Endothelial cell of umbilical vein (primary cell): ENCODE measurements at regions not wholly inside any gene's neighbourhood (a gene's known extent, or its start where the extent isn't known, plus 50 kb on each side); places are given as distances from the start of the nearest gene placed in this dataset.

ENCODE experiments used
- BruUV-seq: library from RNA; stranded (reverse); fragments of 400-500 nt; replicated peaks from 2 replicates; lab custom pipeline; 2021; lab: Mats Ljungman, UMichigan
- CTCF ChIA-PET: fragments of 300-600, 350-600 bp; sonication (Branson Sonifier 250); formaldehyde crosslinking; loops from one replicate; lab custom pipeline; 2021; ENCODE audit warnings: antibody characterized with exemption, inconsistent platforms; lab: Charles Lee
- POLR2A ChIA-PET: fragments of 300-600, 350-600 bp; sonication (Branson Sonifier 250); formaldehyde crosslinking; loops from one replicate; lab custom pipeline; 2021; ENCODE audit warnings: antibody characterized with exemption, inconsistent platforms; lab: Charles Lee
- DNase-seq: peaks from one replicate; pipeline ENCODE4 v3.0.0-alpha.2; 2011; ENCODE audit warnings: low read depth, low spot score
- FAIRE-seq: peaks from 2 replicates; lab custom pipeline; 2011; peaks lifted over from hg19 to GRCh38; lab: Jason Lieb, UNC
- H2AFZ ChIP-seq: 2 replicates; pipeline ENCODE4 v1.6.0; 2012; ENCODE audit warnings: low read depth, low read length, control low read depth, inconsistent platforms
- H3K27ac ChIP-seq: 2 replicates; pipeline ENCODE4 v1.5.1; 2011; ENCODE audit warnings: low read depth, mild to moderate bottlenecking, control low read depth, low read length, moderate library complexity; ENCODE audit not compliant: insufficient read depth
- H3K27me3 ChIP-seq, 2 experiments: 2 replicates each; pipeline versions ENCODE4 v1.6.0 to v1.6.1; 2011; ENCODE audit warnings: low read length in 2 of 2, mixed read lengths in 1 of 2; ENCODE audit not compliant: control insufficient read depth in 2 of 2, insufficient read depth in 2 of 2
- H3K36me3 ChIP-seq, 2 experiments: 2 replicates in 1 of 2; 3 replicates in 1 of 2; pipeline ENCODE4 v1.5.1; 2011; ENCODE audit warnings: low read length in 2 of 2, mild to moderate bottlenecking in 1 of 2, moderate library complexity in 1 of 2; ENCODE audit not compliant: control insufficient read depth in 2 of 2, insufficient read depth in 2 of 2; ENCODE audit errors: extremely low read depth in 1 of 2
- H3K4me1 ChIP-seq: 3 replicates; pipeline ENCODE4 v1.5.1; 2011; ENCODE audit warnings: mild to moderate bottlenecking, low read length; ENCODE audit not compliant: control insufficient read depth, insufficient read depth; ENCODE audit errors: extremely low read depth
- H3K4me2 ChIP-seq: 2 replicates; pipeline ENCODE4 v1.6.1; 2011; ENCODE audit warnings: low read length, control low read depth, mixed read lengths; ENCODE audit not compliant: insufficient read depth
- H3K4me3 ChIP-seq, 3 experiments: fragments of 200-600 bp in 1 of 3; sonication (generic), shearing (Covaris generic) in 1 of 3; replicated peaks in 1 of 3; 2 replicates each; pipeline ENCODE4 v1.5.1; 2011 to 2016; ENCODE audit warnings: control low read depth in 3 of 3, low read length in 3 of 3, mild to moderate bottlenecking in 2 of 3, inconsistent platforms in 1 of 3, low read depth in 1 of 3, moderate library complexity in 1 of 3; ENCODE audit not compliant: insufficient read depth in 1 of 3
- H3K79me2 ChIP-seq: 2 replicates; pipeline ENCODE4 v1.6.0; 2012; ENCODE audit warnings: low read length, inconsistent platforms; ENCODE audit not compliant: control insufficient read depth, insufficient read depth
- H3K9ac ChIP-seq: replicated peaks from 2 replicates; pipeline ENCODE3; 2011; ENCODE audit warnings: low read length, control low read depth; ENCODE audit not compliant: insufficient read depth; ENCODE audit errors: extremely low read depth
- H3K9me1 ChIP-seq: replicated peaks from 3 replicates; pipeline ENCODE4 v1.6.0; 2011; ENCODE audit warnings: mild to moderate bottlenecking, low read length; ENCODE audit not compliant: control insufficient read depth, insufficient read depth; ENCODE audit errors: extremely low read depth
- H3K9me3 ChIP-seq: replicated peaks from 2 replicates; pipeline ENCODE4 v1.5.1; 2012; ENCODE audit warnings: low read length, inconsistent platforms; ENCODE audit not compliant: control insufficient read depth, insufficient read depth
- H4K20me1 ChIP-seq: replicated peaks from 2 replicates; pipeline ENCODE3; 2011; ENCODE audit warnings: mild to moderate bottlenecking, low read length; ENCODE audit not compliant: control insufficient read depth, insufficient read depth; ENCODE audit errors: extremely low read depth
- EZH2 ChIP-seq: IDR thresholded peaks from 2 replicates; pipeline ENCODE4 v1.6.1; 2012; ENCODE audit warnings: borderline replicate concordance, low read depth, mild to moderate bottlenecking, moderate library complexity, low read length, inconsistent platforms; ENCODE audit not compliant: severe bottlenecking
- FOS ChIP-seq: IDR thresholded peaks from 2 replicates; pipeline ENCODE4 v1.6.1; 2011; ENCODE audit warnings: mild to moderate bottlenecking, low read length, moderate library complexity, borderline replicate concordance; ENCODE audit not compliant: insufficient read depth
- GATA2 ChIP-seq: IDR thresholded peaks from 2 replicates; pipeline ENCODE4 v1.7.0; 2011; ENCODE audit warnings: low read depth, mild to moderate bottlenecking, moderate library complexity, mixed read lengths, low read length; ENCODE audit not compliant: insufficient read length, insufficient read depth
- JUN ChIP-seq: IDR thresholded peaks from 2 replicates; pipeline ENCODE4 v1.6.1; 2011; ENCODE audit warnings: borderline replicate concordance, low read depth; ENCODE audit not compliant: insufficient read length, insufficient read depth
- MYC ChIP-seq: IDR thresholded peaks from one replicate; pipeline ENCODE4 v1.6.1; 2011; ENCODE audit warnings: mild to moderate bottlenecking, low read depth, low read length
- POLR2A ChIP-seq: IDR thresholded peaks from 2 replicates; pipeline ENCODE4 v1.6.1; 2012; ENCODE audit warnings: low read depth, mild to moderate bottlenecking, control low read depth, low read length
- POLR2AphosphoS5 ChIP-seq: IDR thresholded peaks from 2 replicates; pipeline ENCODE4 v1.6.1; 2012; ENCODE audit warnings: low read depth, mild to moderate bottlenecking, control low read depth, low read length, moderate library complexity; ENCODE audit not compliant: insufficient read depth
- dilution Hi-C: fragments of 300-500 bp; cut with MboI; formaldehyde crosslinking; loops from one replicate; pipeline ENCODE4 v1.15.0; 2019; ENCODE audit warnings: low sequenced_read_pairs; ENCODE audit not compliant: extremely low pct_ligation_motif_present
- intact Hi-C: fragments of 100-400 bp; cut with micrococcal nuclease; formaldehyde crosslinking; loops from one replicate; pipeline ENCODE4 v1.10.0; 2022
- TF ChIP-seq, protein P1 (sequence below), 2 donors: IDR thresholded peaks; 1 replicate in 1 of 2; 2 replicates in 1 of 2; pipeline ENCODE4 v1.5.1; 2011; ENCODE audit warnings: low read length in 2 of 2, mild to moderate bottlenecking in 2 of 2, moderate library complexity in 2 of 2, control low read depth in 1 of 2, inconsistent platforms in 1 of 2, low read depth in 1 of 2; ENCODE audit not compliant: insufficient read depth in 1 of 2; ENCODE audit errors: extremely low read depth in 1 of 2
- TF ChIP-seq, protein P2 (sequence below): IDR thresholded peaks from 2 replicates; pipeline ENCODE4 v1.6.1; 2011; ENCODE audit not compliant: insufficient read depth, insufficient read length

DNA sequence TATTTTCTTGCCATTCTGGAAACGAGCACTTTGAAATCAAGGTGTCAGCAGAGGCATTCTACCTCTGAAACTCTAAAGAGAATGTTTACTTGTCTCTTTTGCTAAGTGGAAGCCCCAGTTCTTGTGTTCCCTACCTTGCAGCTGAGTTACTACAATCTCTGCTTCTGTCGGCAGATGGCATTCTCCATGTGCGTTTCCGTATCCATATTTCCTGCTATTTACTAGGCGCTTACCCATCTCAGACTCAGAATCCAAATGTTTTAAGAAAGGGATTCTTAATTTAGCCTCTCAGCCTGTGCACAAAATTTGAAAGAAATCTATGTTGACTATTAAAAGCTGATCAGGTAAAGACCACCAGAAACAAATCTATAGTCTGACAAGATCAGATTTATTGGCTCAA lies 221.3 kb upstream of the FTMT start:
- DNase-seq (no peak), FAIRE-seq (no peak)
- CTCF ChIA-PET: interaction anchor here (1.4 kb wide), 1 partner anchor 14 kb away, joined by 3 read pairs; no protein-coding TSS in a partner anchor
- H3K27ac ChIP-seq: no peak overlapping the region
- no peaks in the 10 kb centered on the region for H3K36me3 ChIP-seq
- intact Hi-C loops: no loop called here
- POLR2A ChIA-PET: no interaction called here
- H3K79me2 ChIP-seq: no peaks in the 10 kb centered on the region
- H3K4me1 ChIP-seq: no peaks in the 10 kb centered on the region
- no peak overlapping the region for H3K4me3 ChIP-seq
- no peak overlapping the region for H3K4me2 ChIP-seq
- dilution Hi-C loops: no loop called here
- H3K9ac ChIP-seq: no peak overlapping the region
- H3K9me3 ChIP-seq: no peaks in the 10 kb centered on the region
- H3K27me3 ChIP-seq: no peaks in the 10 kb centered on the region
- TF ChIP-seq, protein P1, sequence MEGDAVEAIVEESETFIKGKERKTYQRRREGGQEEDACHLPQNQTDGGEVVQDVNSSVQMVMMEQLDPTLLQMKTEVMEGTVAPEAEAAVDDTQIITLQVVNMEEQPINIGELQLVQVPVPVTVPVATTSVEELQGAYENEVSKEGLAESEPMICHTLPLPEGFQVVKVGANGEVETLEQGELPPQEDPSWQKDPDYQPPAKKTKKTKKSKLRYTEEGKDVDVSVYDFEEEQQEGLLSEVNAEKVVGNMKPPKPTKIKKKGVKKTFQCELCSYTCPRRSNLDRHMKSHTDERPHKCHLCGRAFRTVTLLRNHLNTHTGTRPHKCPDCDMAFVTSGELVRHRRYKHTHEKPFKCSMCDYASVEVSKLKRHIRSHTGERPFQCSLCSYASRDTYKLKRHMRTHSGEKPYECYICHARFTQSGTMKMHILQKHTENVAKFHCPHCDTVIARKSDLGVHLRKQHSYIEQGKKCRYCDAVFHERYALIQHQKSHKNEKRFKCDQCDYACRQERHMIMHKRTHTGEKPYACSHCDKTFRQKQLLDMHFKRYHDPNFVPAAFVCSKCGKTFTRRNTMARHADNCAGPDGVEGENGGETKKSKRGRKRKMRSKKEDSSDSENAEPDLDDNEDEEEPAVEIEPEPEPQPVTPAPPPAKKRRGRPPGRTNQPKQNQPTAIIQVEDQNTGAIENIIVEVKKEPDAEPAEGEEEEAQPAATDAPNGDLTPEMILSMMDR (IDR thresholded peaks at IDR 0.05; ENCODE audit: extremely low read depth in 1 of 2, insufficient read depth in 1 of 2, low read depth in 1 of 2, low read length in 2 of 2): no peak
- no peak for TF ChIP-seq POLR2AphosphoS5
- TF ChIP-seq FOS: no peak
- no peak for TF ChIP-seq MYC
- TF ChIP-seq EZH2: no peak
- no peak for TF ChIP-seq JUN
- no peak for TF ChIP-seq GATA2
- no peak for TF ChIP-seq POLR2A
- TF ChIP-seq, protein P2, sequence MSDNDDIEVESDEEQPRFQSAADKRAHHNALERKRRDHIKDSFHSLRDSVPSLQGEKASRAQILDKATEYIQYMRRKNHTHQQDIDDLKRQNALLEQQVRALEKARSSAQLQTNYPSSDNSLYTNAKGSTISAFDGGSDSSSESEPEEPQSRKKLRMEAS: no peak
- no peak overlapping the region for H2AFZ ChIP-seq
- BruUV-seq: no TSS peak
- no peaks in the 10 kb centered on the region for H3K9me1 ChIP-seq
- no peaks in the 10 kb centered on the region for H4K20me1 ChIP-seq
